Ectodermal cell (in vitro differentiated cells): ENCODE measurements at regions not wholly inside any gene's neighbourhood (a gene's known extent, or its start where the extent isn't known, plus 50 kb on each side); places are given as distances from the start of the nearest gene placed in this dataset.

Experiments used
- H3K27ac ChIP-seq: 2 replicates; pipeline ENCODE4 v1.7.0; 2013; ENCODE audit warnings: mild to moderate bottlenecking, low read depth, low read length; ENCODE audit not compliant: insufficient read depth, poor library complexity, severe bottlenecking
- H3K27me3 ChIP-seq: 2 replicates; pipeline ENCODE4 v1.7.0; 2013; ENCODE audit warnings: mild to moderate bottlenecking, low read length; ENCODE audit not compliant: insufficient read depth, control insufficient read depth, poor library complexity, severe bottlenecking
- H3K36me3 ChIP-seq: one replicate; pipeline ENCODE4 v1.7.0; 2013; ENCODE audit warnings: low read length; ENCODE audit not compliant: control insufficient read depth, insufficient read depth
- H3K4me1 ChIP-seq: one replicate; pipeline ENCODE4 v1.7.0; 2013; ENCODE audit warnings: low read length; ENCODE audit not compliant: control insufficient read depth, insufficient read depth
- H3K4me3 ChIP-seq: 2 replicates; pipeline ENCODE4 v1.7.0; 2013; ENCODE audit warnings: low read depth, low read length, control low read depth; ENCODE audit not compliant: insufficient read depth
- H3K9me3 ChIP-seq: 2 replicates; pipeline ENCODE4 v1.7.0; 2013; ENCODE audit warnings: mild to moderate bottlenecking, low read length, moderate library complexity; ENCODE audit not compliant: control insufficient read depth
- WGBS, 2 experiments: methylation state at CpG; one replicate each; pipeline ENCODE4 v1.1.7; 2013; ENCODE audit warnings: missing lambda C conversion rate in 2 of 2; 5-methylcytosine and 5-hydroxymethylcytosine counted together

DNA sequence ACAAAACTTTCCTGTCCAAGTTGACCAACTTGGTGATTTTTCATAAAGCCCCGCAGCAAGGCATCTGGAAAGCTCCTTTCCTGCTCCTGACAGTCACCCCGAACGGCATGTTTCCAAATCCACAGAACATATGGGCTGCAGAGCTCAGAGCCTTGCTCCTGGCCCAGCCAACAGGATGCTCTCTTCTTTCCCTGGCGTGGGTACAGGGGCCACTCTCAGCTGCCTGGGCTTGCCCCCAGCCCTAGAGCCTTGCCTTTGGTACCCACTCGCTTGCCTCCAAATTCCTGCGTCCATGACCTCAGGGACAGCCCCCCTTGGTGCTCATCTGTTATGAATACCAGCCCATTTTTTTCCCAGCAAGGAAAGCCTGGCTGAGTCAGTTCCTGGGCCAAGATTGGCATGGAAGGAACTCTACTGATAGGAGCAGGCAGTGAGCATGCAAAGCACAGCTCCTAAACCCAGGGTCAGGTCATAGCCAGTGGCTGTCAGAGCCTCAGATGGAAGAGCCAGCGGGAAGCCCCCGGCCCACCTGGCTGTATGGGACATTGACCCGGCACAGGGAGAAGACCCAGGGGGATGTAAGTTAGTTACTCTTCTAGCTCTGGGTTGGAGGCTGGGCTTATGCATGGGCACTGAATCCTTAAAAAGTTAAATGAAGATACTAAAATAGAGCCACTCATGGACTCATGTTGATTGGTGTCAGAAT, 105.3 kb upstream of the RTL1 start:
- H3K4me1 ChIP-seq = no peaks in the 10 kb centered on the region
- H3K9me3 ChIP-seq = no peaks in the 10 kb centered on the region
- no peak overlapping the region for H3K27ac ChIP-seq
- WGBS, 2 experiments = 91 to 92% methylated on average over 9 of the region's 9 CpGs
- no peaks in the 10 kb centered on the region for H3K27me3 ChIP-seq
- H3K36me3 ChIP-seq = no peaks in the 10 kb centered on the region
- no peak overlapping the region for H3K4me3 ChIP-seq

DNA sequence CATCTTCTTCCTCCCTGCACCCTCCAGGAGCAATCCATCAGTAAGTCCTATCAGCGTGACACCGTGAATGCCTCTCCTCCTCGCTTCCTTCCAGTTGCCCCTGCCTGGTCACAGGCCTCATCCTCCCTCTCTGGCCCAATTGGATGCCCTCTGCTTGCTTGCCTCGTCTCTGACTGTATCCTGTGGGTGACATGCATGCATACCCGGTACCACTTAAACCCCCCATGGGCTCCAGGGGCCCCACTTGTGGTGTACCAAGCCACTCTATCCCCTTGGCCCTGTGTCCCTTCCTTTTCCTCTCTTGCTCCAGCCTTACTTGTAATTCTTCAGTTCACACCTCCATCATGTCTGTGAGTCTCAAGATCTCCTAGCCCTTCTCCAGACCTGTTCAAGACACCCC, 106.0 kb upstream of the RTL1 start:
- Histone ChIP-seq H3K4me1 (no peaks in the 10 kb centered on the region), H3K9me3 (no peaks in the 10 kb centered on the region), H3K27me3 (no peaks in the 10 kb centered on the region), H3K27ac (no peak overlapping the region), H3K36me3 (no peaks in the 10 kb centered on the region), H3K4me3 (no peak overlapping the region)
- 91 to 94% methylated on average over 5 of the region's 5 CpGs for WGBS, 2 experiments

- no peaks in the 10 kb centered on the region for H3K9me3 ChIP-seq
- H3K27ac ChIP-seq = no peak overlapping the region
- H3K4me3 ChIP-seq = no peak overlapping the region
- no peaks in the 10 kb centered on the region for H3K36me3 ChIP-seq
- 95% methylated on average over 6 of the region's 6 CpGs for whole genome bisulfite sequencing, 2 experiments
- no peaks in the 10 kb centered on the region for H3K27me3 ChIP-seq
- H3K4me1 ChIP-seq = no peaks in the 10 kb centered on the region
Observed at GRCh38 chr14:101010293-101010692, 106.8 kb upstream of the RTL1 start.

DNA sequence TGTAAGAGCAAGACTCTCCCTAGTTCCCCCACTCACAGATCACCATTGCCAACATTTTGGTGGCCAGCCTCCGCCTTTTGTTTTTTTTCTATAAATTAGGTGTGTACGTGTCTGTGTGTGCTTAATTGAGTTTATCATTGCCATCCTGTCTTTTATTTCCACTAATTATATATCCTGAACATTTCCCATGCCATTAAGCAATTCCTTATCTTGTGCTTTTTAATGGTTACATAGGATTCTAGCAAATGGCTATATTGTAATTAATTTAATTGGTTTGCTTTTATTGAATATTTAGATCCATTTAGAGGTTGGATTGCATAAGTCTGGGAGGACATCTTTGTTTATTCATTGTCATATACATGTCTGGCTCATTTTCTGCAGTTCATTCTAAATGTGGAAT, 107.3 kb upstream of the RTL1 start:
- H3K27ac ChIP-seq = no peak overlapping the region
- H3K27me3 ChIP-seq = no peaks in the 10 kb centered on the region
- no peaks in the 10 kb centered on the region for H3K36me3 ChIP-seq
- H3K4me1 ChIP-seq = no peaks in the 10 kb centered on the region
- no peaks in the 10 kb centered on the region for H3K9me3 ChIP-seq
- no peak overlapping the region for H3K4me3 ChIP-seq
- no CpG with 5 or more reads among the region's 2 CpGs for WGBS, 2 experiments

DNA sequence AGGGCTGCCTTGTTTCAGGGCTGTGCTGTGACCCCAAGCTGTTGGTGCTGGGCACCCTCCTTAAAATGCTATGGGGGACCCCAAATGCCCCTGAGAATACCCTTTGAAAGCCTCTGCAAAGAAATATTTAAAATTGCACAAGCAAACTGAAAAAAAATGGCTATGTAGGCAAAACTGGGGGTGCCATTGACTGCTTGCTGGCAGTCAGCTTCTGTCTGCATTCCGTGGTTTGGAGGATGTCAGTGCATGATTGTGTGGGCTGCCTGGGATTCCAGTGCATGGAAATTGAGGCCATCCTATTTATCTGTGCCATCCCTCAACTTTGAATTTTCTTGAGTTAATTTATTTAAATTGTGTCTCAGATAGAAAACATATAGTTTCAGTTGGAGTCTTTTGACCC, 113.7 kb upstream of the RTL1 start:
- WGBS, 2 experiments = 83 to 85% methylated on average over 1 of the region's 1 CpG
- H3K4me1 ChIP-seq = no peaks in the 10 kb centered on the region
- no peaks in the 10 kb centered on the region for H3K27me3 ChIP-seq
- H3K4me3 ChIP-seq = no peak overlapping the region
- no peaks in the 10 kb centered on the region for H3K9me3 ChIP-seq
- H3K36me3 ChIP-seq = no peaks in the 10 kb centered on the region
- H3K27ac ChIP-seq = no peak overlapping the region

- Histone ChIP-seq H3K27ac (no peak overlapping the region), H3K27me3 (no peaks in the 10 kb centered on the region), H3K4me3 (no peak overlapping the region), H3K36me3 (no peaks in the 10 kb centered on the region), H3K9me3 (no peaks in the 10 kb centered on the region), H3K4me1 (no peaks in the 10 kb centered on the region)
- WGBS, 2 experiments = 93 to 94% methylated on average over 12 to 13 of the region's 13 CpGs
Observed at GRCh38 chr14:101017806-101018560, 114.5 kb upstream of the RTL1 start.

DNA sequence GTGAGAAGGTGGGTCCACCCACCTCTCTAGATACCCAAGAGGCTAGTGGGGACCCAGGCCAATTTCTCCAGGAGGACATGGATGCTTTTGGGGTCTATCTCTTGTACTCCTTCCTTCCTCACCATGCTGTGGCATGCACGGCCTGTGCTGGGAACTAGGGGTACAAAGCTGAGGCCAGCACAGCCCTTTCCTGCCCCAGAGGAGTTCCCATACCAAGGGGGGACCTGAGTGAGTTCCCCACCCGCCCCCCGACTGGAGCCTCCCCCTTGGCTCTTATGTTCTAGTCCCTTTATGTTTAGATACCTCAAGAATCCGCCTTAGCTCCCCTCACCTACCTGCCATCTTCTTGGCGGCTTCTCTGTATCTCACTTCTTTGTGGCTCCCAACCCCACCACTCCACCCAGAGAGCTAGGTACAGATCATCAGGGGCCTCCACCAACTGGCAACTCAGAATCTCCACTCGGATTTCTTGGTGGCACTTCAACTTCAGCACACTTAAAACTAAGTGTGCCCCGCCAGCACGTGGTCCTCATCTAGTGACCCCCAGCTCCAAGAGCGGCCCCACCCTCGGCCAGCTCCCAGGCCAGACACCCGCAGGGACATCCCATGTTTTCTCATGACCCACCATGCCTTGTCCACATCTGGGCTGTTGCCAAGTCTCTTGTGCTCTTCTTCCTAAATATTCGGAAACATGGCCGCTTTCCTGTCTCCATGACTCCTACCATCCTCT, 115.2 kb upstream of the RTL1 start:
- no peaks in the 10 kb centered on the region for H3K4me1 ChIP-seq
- no peaks in the 10 kb centered on the region for H3K9me3 ChIP-seq
- no peak overlapping the region for H3K4me3 ChIP-seq
- H3K27me3 ChIP-seq = no peaks in the 10 kb centered on the region
- WGBS, 2 experiments = 93 to 94% methylated on average over 13 of the region's 13 CpGs
- H3K36me3 ChIP-seq = no peaks in the 10 kb centered on the region
- no peak overlapping the region for H3K27ac ChIP-seq

- Histone ChIP-seq H3K27me3 (no peaks in the 10 kb centered on the region), H3K36me3 (no peaks in the 10 kb centered on the region), H3K4me3 (no peak overlapping the region), H3K4me1 (no peaks in the 10 kb centered on the region), H3K9me3 (no peaks in the 10 kb centered on the region), H3K27ac (no peak overlapping the region)
- 90 to 91% methylated on average over 2 of the region's 2 CpGs for WGBS, 2 experiments
Observed at GRCh38 chr14:101019541-101019940, 116.0 kb upstream of the RTL1 start.

GRCh38 chr14:101019990-101020710, 116.6 kb upstream of the RTL1 start:
- Histone ChIP-seq H3K4me3 (no peak overlapping the region), H3K4me1 (no peaks in the 10 kb centered on the region), H3K36me3 (no peaks in the 10 kb centered on the region), H3K27me3 (no peaks in the 10 kb centered on the region), H3K27ac (no peak overlapping the region), H3K9me3 (no peaks in the 10 kb centered on the region)
- WGBS, 2 experiments = 89 to 91% methylated on average over 8 of the region's 8 CpGs
